ENCODE measurements at regions not wholly inside any gene's neighbourhood (a gene's known extent, or its start where the extent isn't known, plus 50 kb on each side); places are given as distances from the start of the nearest gene placed in this dataset. TPM values are rescaled to one million over a fixed set of nuclear protein-coding genes. Genes with fewer than 3 reads are reported as not detected.
"Not testable (repeated sequence)": the region's sequence is repeated elsewhere in the genome, so short reads cannot be mapped to it uniquely, and the experiment has no call there.

DNA sequence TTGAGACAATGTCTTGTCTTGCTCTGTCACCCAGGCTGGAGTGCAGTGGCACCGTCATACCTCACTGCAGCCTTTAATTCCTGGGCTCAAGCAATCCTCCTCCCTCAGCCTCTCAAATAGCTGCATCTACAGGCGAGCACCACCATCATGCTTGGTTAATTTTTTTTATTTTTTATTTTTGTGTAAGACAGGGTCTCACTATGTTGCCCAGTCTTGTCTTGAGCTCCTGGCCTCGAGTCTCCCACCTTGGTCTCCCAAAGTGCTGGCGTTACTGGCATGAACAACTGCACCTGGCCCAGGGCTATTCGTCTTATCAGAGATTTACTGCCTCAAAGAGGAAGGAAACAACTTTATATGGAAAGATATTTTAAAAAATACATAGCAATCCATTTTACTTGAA is 102.8 kb upstream of the NUPR2 start:
- no peak for DNase-seq

GRCh38 chr7:56218510-56218909 is 102.3 kb upstream of the NUPR2 start:
- DNase-seq, result no peak

GRCh38 chr7:56213574-56213973 is 97.4 kb upstream of the NUPR2 start:
- DNase-seq, result no peak

- DNase-seq, result no peak
Observed at GRCh38 chr7:56206420-56206819, 90.2 kb upstream of the NUPR2 start.

- DNase-seq, result no peak
Observed at GRCh38 chr7:56199639-56200038, 83.4 kb upstream of the NUPR2 start.

GRCh38 chr7:56196195-56196594 is 80.0 kb upstream of the NUPR2 start:
- DNase-seq, result not testable (repeated sequence)

DNA sequence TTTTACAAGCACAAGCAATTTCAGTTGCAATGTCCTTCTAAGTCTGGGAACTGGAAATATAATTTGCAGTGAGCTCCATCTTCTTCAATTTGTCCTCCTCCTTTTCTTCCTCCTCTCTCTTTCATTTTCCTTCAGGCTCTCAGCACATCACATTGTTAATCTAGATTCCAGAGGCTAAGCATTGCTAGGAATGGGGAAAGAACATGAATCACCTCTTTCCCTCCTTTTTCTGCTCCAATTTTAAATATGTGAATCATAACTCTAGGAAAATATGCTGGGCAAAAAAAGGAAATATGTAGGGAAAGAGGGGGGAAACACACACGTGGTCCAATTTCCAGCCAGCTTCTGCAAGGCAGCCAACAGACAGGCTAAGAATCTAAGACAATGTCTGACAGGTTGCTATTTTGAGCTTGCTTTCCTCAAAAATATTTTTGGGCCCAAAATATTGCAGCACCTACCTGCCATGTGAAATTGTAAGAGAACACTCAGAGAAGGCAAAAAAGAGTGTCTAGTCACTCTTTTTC is 72.7 kb upstream of the NUPR2 start:
- no peak for DNase-seq

GRCh38 chr7:56188376-56188775 is 72.2 kb upstream of the NUPR2 start:
- no peak for DNase-seq

- no peak for DNase-seq
Observed at GRCh38 chr7:56181010-56181409, 64.8 kb upstream of the NUPR2 start.

GRCh38 chr7:56175771-56176170 is 59.6 kb upstream of the NUPR2 start:
- DNase-seq, result no peak

DNA sequence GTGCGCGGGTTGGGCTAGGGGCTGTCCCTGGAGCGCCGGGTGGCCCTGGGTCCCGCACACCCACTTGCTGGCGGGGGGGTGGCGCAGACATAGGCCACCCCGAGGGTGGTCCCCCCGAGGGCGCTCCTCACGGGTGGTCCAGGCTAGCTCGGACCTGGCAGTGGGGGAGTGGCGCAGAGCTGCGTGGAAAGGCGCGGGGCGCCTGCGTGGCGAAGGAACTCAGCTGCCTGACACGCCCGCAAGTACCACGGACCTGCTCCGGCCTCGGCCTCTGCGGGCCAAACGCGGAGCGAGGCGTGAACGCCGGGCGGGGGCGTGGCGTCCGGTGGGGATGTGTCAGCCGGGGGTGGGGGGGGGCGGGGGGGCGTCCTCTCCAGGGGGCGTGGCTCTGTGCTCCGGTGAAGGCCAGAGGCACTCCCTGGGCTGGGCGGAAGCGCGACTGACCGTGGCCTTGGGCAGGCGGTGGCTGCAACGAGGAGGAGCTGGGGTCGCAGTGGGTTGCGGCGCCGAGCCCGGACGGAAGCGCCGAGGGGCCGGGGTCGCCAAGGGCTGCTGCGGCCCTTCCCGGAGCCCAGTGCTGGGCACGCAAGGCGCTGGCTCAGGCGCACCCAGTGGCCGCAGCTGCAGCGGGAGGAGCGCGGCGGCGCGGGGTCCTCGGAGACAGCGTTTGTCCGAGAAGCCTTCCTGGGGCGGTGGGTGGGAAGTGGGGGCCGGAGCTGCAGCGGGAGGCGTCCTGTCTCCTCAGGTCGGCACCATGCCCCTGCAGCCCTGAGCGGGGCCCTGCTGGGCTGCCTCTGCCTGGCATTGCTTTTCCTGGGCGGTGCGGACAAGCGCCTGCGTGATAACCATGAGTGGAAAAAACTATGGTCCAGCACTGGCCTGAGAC is 58.9 kb upstream of the NUPR2 start:
- no peak for DNase-seq

GRCh38 chr7:56174346-56174874 is 58.2 kb upstream of the NUPR2 start:
- DNase-seq, result no peak

Small RNA genes lying in the stretch of these regions (small RNA-seq; reads per million reads assigned to genes)
- gene AC092447.9 (not detected), gene RNU6-1052P (not detected), gene RNU6-1335P (not detected), gene SEPT14P24 (not detected)
